WERI-Rb-1 (cell line): ENCODE measurements at regions not wholly inside any gene's neighbourhood (a gene's known extent, or its start where the extent isn't known, plus 50 kb on each side); places are given as distances from the start of the nearest gene placed in this dataset.

Experiments
- DNase-seq: peaks from one replicate; pipeline ENCODE4 v3.0.0-alpha.2; 2020
- H3K27ac ChIP-seq: fragments of 250-450 bp; sonication (Bioruptor Pico); 2 replicates; pipeline ENCODE4 v1.5.1; 2020; ENCODE audit warnings: mild to moderate bottlenecking, moderate library complexity
- H3K27me3 ChIP-seq: fragments of 250-450 bp; sonication (Bioruptor Pico); 2 replicates; pipeline ENCODE4 v1.5.1; 2021; ENCODE audit warnings: mild to moderate bottlenecking, low read depth, moderate library complexity; ENCODE audit not compliant: insufficient read depth, severe bottlenecking
- H3K36me3 ChIP-seq: fragments of 250-450 bp; sonication (Bioruptor Pico); 2 replicates; pipeline ENCODE4 v1.5.1; 2020; ENCODE audit warnings: mild to moderate bottlenecking, moderate library complexity
- H3K4me3 ChIP-seq: 2 replicates; pipeline ENCODE4 v1.5.1; 2011; ENCODE audit warnings: low read depth, mild to moderate bottlenecking, control low read depth, low read length
- H3K9me3 ChIP-seq: fragments of 250-450 bp; sonication (Bioruptor Pico); 2 replicates; pipeline ENCODE4 v1.5.1; 2021; ENCODE audit warnings: mild to moderate bottlenecking, moderate library complexity; ENCODE audit not compliant: severe bottlenecking
- TF ChIP-seq, protein P1 (sequence below): IDR thresholded peaks from 2 replicates; pipeline ENCODE4 v1.5.1; 2011; ENCODE audit warnings: low read depth, mild to moderate bottlenecking, control low read depth, inconsistent platforms, low read length

DNA sequence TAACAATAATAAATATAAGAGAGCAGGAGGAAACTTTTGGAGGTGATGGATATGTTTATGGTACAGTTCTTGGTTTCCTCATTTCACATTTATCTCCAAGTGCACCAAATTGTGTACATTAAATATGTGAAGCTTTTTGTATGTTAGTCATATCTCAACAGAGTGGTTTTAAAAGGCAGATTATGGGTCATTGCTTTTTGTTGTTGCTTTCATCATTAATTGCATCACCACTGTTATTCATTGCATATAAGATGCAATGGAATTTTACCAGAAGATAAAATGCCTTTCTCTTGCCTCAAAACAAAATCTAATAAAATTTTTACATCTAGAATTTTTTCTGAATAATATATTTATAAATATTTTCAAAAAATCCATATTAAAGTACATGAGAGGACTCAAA, 1198.9 kb upstream of the GBE1 start:
- no peaks in the 10 kb centered on the region for H3K36me3 ChIP-seq
- no peaks in the 10 kb centered on the region for H3K9me3 ChIP-seq
- no peak overlapping the region for H3K27ac ChIP-seq
- H3K4me3 ChIP-seq = no peak overlapping the region
- H3K27me3 ChIP-seq = no peaks in the 10 kb centered on the region
- no peak for DNase-seq
- TF ChIP-seq, protein P1, sequence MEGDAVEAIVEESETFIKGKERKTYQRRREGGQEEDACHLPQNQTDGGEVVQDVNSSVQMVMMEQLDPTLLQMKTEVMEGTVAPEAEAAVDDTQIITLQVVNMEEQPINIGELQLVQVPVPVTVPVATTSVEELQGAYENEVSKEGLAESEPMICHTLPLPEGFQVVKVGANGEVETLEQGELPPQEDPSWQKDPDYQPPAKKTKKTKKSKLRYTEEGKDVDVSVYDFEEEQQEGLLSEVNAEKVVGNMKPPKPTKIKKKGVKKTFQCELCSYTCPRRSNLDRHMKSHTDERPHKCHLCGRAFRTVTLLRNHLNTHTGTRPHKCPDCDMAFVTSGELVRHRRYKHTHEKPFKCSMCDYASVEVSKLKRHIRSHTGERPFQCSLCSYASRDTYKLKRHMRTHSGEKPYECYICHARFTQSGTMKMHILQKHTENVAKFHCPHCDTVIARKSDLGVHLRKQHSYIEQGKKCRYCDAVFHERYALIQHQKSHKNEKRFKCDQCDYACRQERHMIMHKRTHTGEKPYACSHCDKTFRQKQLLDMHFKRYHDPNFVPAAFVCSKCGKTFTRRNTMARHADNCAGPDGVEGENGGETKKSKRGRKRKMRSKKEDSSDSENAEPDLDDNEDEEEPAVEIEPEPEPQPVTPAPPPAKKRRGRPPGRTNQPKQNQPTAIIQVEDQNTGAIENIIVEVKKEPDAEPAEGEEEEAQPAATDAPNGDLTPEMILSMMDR = no peak

DNA sequence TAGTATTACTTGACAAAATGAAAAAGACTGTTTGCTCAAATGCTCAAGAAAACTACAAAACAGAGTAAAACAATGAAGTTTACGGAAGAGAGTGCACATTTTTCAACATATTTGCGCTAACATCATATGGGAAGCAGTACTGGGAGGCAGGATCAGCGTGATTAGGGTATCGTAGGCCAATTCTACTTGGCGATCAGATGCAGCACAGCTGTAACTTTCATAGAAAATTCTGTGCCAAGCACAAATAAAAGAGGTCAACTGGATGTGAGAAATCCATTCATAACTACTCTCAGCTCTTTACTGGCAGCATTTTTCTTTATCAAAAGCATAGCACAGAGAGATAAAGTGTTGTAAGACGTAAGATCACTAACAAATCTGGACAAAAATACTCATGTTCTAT, 1196.3 kb upstream of the GBE1 start:
- TF ChIP-seq, protein P1 = no peak
- Histone ChIP-seq H3K4me3 (no peak overlapping the region), H3K27me3 (no peaks in the 10 kb centered on the region), H3K27ac (no peak overlapping the region), H3K36me3 (no peaks in the 10 kb centered on the region), H3K9me3 (no peaks in the 10 kb centered on the region)
- no peak for DNase-seq

DNA sequence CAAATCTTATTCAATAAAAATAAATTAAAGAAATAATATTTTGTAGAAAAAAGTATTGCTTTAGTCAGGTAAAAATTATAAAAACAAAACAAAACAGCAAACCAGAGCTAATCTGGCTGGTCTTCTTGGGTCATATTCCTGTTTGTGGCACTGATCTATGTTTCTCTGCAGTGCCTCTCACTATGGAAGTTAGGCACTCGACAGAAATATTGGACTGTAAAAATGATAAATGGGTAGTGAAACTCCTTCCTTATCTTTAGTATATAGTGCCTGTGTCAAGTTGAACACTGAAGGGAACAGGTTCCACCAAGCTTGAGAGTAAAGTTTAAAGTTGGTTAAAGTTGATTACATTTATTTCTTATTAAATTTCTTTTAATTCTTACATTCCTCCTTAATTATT, 1195.6 kb upstream of the GBE1 start:
- TF ChIP-seq, protein P1 = no peak
- no peaks in the 10 kb centered on the region for H3K36me3 ChIP-seq
- H3K27me3 ChIP-seq = no peaks in the 10 kb centered on the region
- H3K9me3 ChIP-seq = no peaks in the 10 kb centered on the region
- no peak overlapping the region for H3K27ac ChIP-seq
- no peak for DNase-seq
- H3K4me3 ChIP-seq = no peak overlapping the region

DNA sequence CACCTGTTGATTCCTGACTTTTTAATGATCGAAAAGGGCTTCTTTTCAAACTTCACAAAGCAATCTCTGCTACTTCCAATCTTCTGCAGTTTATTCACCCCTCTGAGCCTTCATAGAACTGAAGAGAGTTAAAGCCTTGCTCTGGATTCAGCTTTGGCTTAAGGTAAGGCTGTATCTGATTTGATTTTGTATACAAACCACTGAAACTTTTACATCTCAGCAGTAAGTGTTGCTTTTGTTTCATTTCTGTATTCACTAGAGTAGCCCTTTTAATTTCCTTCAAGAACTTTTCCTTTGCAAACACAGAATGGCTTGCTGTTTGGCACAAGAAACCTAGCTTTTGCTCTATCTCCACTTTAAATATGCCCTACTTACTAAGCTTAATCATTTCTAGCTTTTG, 1193.0 kb upstream of the GBE1 start:
- Histone ChIP-seq H3K27me3 (no peaks in the 10 kb centered on the region), H3K9me3 (no peaks in the 10 kb centered on the region), H3K27ac (no peak overlapping the region), H3K36me3 (no peaks in the 10 kb centered on the region), H3K4me3 (no peak overlapping the region)
- no peak for DNase-seq
- TF ChIP-seq, protein P1 = no peak

DNA sequence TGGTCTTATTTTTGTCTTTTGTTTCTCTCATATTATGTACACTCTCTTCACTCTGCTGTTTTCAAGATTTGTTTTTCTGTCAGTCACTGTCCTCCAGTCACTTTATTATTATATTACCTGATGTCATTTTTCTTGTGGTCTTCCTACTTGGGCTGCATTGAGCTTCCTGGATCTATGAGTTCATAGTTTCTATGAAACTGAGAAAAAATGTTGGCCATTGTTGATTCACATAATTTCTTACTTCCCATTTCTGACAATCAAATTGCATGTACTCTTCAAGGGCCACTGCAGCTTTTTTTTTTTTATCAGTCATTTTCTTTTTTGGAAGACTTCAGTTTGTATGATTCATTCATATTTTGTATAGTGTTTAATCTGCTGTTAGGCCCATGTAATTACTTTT, 1180.6 kb upstream of the GBE1 start:
- H3K4me3 ChIP-seq = no peak overlapping the region
- H3K9me3 ChIP-seq = no peaks in the 10 kb centered on the region
- no peak overlapping the region for H3K27ac ChIP-seq
- no peak for DNase-seq
- TF ChIP-seq, protein P1 = no peak
- H3K36me3 ChIP-seq = no peaks in the 10 kb centered on the region
- H3K27me3 ChIP-seq = no peaks in the 10 kb centered on the region

DNA sequence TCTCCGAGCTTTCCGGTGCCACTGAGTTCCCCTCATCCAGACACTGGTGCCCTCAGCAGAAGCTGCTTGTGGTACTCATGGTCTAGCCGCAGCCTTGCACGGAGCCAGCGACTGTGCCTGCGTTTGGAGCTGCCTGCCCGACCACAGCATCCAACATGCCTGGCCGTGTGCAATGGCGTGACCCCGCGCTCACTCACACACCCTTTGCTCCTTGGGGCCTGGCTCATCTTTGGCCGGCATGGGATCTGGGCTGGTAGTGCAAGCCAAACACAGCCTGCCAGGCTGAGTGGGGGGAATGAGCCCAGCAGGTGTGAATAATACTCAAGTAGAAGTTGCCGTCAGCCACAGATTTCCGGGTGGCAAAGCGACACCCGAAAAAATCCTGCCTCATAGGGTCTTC, 1178.7 kb upstream of the GBE1 start:
- TF ChIP-seq, protein P1 = no peak
- Histone ChIP-seq H3K4me3 (no peak overlapping the region), H3K9me3 (no peaks in the 10 kb centered on the region), H3K27ac (no peak overlapping the region), H3K27me3 (no peaks in the 10 kb centered on the region), H3K36me3 (no peaks in the 10 kb centered on the region)
- no peak for DNase-seq
